BE2C (cell line): ENCODE measurements at regions not wholly inside any gene's neighbourhood (a gene's known extent, or its start where the extent isn't known, plus 50 kb on each side); places are given as distances from the start of the nearest gene placed in this dataset.

Source experiments
- DNase-seq: peaks from one replicate; pipeline ENCODE4 v3.0.0-alpha.2; 2020
- H3K27me3 ChIP-seq: fragments of 250-450 bp; sonication (Bioruptor Pico); 2 replicates; pipeline ENCODE4 v1.5.1; 2020; ENCODE audit warnings: mild to moderate bottlenecking
- H3K36me3 ChIP-seq: fragments of 250-450 bp; sonication (Bioruptor Pico); 2 replicates; pipeline ENCODE4 v1.5.1; 2020; ENCODE audit warnings: mild to moderate bottlenecking
- H3K4me1 ChIP-seq: fragments of 250-450 bp; sonication (Bioruptor Pico); 2 replicates; pipeline ENCODE4 v1.5.1; 2020
- H3K4me3 ChIP-seq: 2 replicates; pipeline ENCODE4 v1.5.1; 2011; ENCODE audit warnings: low read depth, low read length
- H3K9me3 ChIP-seq: fragments of 250-450 bp; sonication (Bioruptor Pico); 2 replicates; pipeline ENCODE4 v1.5.1; 2020
- TF ChIP-seq, protein P1 (sequence below): IDR thresholded peaks from 2 replicates; pipeline ENCODE4 v1.5.1; 2012; ENCODE audit warnings: mild to moderate bottlenecking, low read depth, low read length

DNA sequence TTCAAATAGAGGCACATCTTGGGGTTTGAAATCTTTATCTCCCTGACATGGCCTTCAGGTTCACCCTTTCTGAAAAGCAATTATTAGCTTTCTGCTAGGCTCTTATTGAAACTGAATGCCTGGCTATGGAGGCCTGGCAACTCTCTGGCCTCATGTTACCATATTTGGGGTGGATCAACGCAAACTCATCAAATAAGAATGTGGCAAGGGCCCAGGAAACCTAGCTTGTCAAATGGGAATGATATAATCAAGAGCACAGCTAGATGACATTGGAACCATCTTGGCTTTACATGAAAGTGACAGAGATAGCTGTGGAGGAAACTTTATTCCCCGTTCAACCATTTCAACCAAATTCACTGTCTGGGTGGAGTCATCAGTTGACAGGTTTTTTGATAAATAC, 202.8 kb upstream of the SMIM30 start:
- Histone ChIP-seq H3K36me3 (no peaks in the 10 kb centered on the region), H3K4me3 (no peak overlapping the region), H3K9me3 (no peaks in the 10 kb centered on the region), H3K4me1 (no peaks in the 10 kb centered on the region), H3K27me3 (no peaks in the 10 kb centered on the region)
- TF ChIP-seq, protein P1, sequence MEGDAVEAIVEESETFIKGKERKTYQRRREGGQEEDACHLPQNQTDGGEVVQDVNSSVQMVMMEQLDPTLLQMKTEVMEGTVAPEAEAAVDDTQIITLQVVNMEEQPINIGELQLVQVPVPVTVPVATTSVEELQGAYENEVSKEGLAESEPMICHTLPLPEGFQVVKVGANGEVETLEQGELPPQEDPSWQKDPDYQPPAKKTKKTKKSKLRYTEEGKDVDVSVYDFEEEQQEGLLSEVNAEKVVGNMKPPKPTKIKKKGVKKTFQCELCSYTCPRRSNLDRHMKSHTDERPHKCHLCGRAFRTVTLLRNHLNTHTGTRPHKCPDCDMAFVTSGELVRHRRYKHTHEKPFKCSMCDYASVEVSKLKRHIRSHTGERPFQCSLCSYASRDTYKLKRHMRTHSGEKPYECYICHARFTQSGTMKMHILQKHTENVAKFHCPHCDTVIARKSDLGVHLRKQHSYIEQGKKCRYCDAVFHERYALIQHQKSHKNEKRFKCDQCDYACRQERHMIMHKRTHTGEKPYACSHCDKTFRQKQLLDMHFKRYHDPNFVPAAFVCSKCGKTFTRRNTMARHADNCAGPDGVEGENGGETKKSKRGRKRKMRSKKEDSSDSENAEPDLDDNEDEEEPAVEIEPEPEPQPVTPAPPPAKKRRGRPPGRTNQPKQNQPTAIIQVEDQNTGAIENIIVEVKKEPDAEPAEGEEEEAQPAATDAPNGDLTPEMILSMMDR = no peak
- no peak for DNase-seq

GRCh38 chr7:113320419-113320818, 202.1 kb upstream of the SMIM30 start:
- H3K4me3 ChIP-seq = no peak overlapping the region

GRCh38 chr7:113314594-113314993, 196.2 kb upstream of the SMIM30 start:
- H3K4me3 ChIP-seq = no peak overlapping the region
- TF ChIP-seq, protein P1 = no peak
- no peaks in the 10 kb centered on the region for H3K4me1 ChIP-seq

More at GRCh38 chr7:113320419-113320818, 202.1 kb upstream of the SMIM30 start:
- Histone ChIP-seq H3K36me3 (no peaks in the 10 kb centered on the region), H3K9me3 (no peaks in the 10 kb centered on the region), H3K4me1 (no peaks in the 10 kb centered on the region), H3K27me3 (no peaks in the 10 kb centered on the region)
- no peak for DNase-seq
- TF ChIP-seq, protein P1 = no peak

GRCh38 chr7:113308399-113308798, 190.0 kb upstream of the SMIM30 start:
- no peak for DNase-seq
- H3K4me1 ChIP-seq = no peaks in the 10 kb centered on the region
- TF ChIP-seq, protein P1 = no peak
- no peaks in the 10 kb centered on the region for H3K27me3 ChIP-seq
- H3K9me3 ChIP-seq = no peaks in the 10 kb centered on the region
- no peaks in the 10 kb centered on the region for H3K36me3 ChIP-seq
- no peak overlapping the region for H3K4me3 ChIP-seq

More at GRCh38 chr7:113314594-113314993, 196.2 kb upstream of the SMIM30 start:
- H3K27me3 ChIP-seq = no peaks in the 10 kb centered on the region
- H3K9me3 ChIP-seq = no peaks in the 10 kb centered on the region
- no peak for DNase-seq
- H3K36me3 ChIP-seq = no peaks in the 10 kb centered on the region

DNA sequence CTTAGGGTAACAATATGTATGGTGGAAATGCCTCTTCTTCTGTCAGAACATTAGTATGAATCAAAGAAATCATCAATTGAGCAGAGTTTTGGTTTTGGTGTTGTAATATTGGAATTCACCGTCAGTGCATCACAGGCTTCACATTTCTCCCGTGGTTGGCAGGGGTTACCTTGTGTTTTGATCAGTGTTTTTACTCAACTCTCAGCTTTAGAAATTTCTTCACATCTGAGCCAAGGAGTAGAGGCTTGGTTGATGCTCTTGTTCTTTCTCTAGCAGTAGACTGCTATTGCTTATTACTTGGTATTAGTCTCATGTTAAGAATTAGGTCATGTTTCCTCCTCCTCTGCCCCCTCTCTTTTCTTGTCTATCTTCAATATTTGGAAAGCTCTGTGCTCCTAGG, 188.8 kb upstream of the SMIM30 start:
- no peak overlapping the region for H3K4me3 ChIP-seq
- H3K36me3 ChIP-seq = no peaks in the 10 kb centered on the region
- DNase-seq = no peak
- no peaks in the 10 kb centered on the region for H3K27me3 ChIP-seq
- H3K4me1 ChIP-seq = no peaks in the 10 kb centered on the region
- TF ChIP-seq, protein P1 = no peak
- H3K9me3 ChIP-seq = no peaks in the 10 kb centered on the region

DNA sequence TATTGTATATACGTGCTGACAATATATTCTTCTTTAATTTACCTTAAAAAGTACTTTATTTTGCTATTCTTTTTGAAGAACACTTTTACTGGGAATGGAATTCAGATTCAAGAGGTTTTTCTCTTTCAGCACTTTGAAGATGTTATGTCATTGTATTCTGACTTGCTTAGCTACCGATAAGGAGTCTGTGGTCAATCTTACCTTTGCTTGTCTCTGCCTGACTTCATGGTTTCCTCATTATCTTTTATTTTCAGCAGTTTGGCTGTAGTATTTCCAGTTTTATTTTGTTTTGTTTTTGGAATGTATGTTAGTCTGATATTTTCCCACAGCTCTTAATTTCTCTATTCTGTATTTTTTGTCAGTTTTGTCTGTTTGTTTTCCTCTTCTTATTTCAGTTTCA, 187.9 kb upstream of the SMIM30 start:
- Histone ChIP-seq H3K4me3 (no peak overlapping the region), H3K4me1 (no peaks in the 10 kb centered on the region), H3K9me3 (no peaks in the 10 kb centered on the region), H3K27me3 (no peaks in the 10 kb centered on the region), H3K36me3 (no peaks in the 10 kb centered on the region)
- TF ChIP-seq, protein P1 = no peak
- no peak for DNase-seq
